ENCODE measurements at regions not wholly inside any gene's neighbourhood (a gene's known extent, or its start where the extent isn't known, plus 50 kb on each side); places are given as distances from the start of the nearest gene placed in this dataset.

- no peaks in the 10 kb centered on the region for H3K9me3 ChIP-seq
- TF ChIP-seq, protein P1, sequence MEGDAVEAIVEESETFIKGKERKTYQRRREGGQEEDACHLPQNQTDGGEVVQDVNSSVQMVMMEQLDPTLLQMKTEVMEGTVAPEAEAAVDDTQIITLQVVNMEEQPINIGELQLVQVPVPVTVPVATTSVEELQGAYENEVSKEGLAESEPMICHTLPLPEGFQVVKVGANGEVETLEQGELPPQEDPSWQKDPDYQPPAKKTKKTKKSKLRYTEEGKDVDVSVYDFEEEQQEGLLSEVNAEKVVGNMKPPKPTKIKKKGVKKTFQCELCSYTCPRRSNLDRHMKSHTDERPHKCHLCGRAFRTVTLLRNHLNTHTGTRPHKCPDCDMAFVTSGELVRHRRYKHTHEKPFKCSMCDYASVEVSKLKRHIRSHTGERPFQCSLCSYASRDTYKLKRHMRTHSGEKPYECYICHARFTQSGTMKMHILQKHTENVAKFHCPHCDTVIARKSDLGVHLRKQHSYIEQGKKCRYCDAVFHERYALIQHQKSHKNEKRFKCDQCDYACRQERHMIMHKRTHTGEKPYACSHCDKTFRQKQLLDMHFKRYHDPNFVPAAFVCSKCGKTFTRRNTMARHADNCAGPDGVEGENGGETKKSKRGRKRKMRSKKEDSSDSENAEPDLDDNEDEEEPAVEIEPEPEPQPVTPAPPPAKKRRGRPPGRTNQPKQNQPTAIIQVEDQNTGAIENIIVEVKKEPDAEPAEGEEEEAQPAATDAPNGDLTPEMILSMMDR (IDR thresholded peaks at IDR 0.05), result no peak
- no peak for TF ChIP-seq POLR2A (IDR thresholded peaks at IDR 0.05)
- H3K4me1 ChIP-seq, result peaks cover 0 to 14% of the 10 kb centered on the region in 2 donors
- no peak for DNase-seq
- H3K27me3 ChIP-seq, result no peaks in the 10 kb centered on the region
- no peak overlapping the region for H3K4me3 ChIP-seq
- no peaks in the 10 kb centered on the region for H3K36me3 ChIP-seq
- peak overlapping the region; percentile 87 to 94 for H3K27ac ChIP-seq
- intact Hi-C loops (cut with DNase I; ENCODE audit: low total_unique reads), result no loop called here
Observed at GRCh38 chr7:130944997-130945396, 211.0 kb upstream of the KLF14 start.

- Histone ChIP-seq H3K4me3 (no peak overlapping the region), H3K4me1 (peaks cover 0 to 14% of the 10 kb centered on the region in 2 donors), H3K27me3 (no peaks in the 10 kb centered on the region), H3K9me3 (no peaks in the 10 kb centered on the region), H3K27ac (peak overlapping the region; percentile 87 to 94), H3K36me3 (no peaks in the 10 kb centered on the region)
- TF ChIP-seq POLR2A (IDR thresholded peaks at IDR 0.05), result no peak
- TF ChIP-seq, protein P1 (IDR thresholded peaks at IDR 0.05), result no peak
- intact Hi-C loops (cut with DNase I; ENCODE audit: low total_unique reads), result no loop called here
- DNase-seq, result no peak
Observed at GRCh38 chr7:130945411-130945811, 211.4 kb upstream of the KLF14 start.

DNA sequence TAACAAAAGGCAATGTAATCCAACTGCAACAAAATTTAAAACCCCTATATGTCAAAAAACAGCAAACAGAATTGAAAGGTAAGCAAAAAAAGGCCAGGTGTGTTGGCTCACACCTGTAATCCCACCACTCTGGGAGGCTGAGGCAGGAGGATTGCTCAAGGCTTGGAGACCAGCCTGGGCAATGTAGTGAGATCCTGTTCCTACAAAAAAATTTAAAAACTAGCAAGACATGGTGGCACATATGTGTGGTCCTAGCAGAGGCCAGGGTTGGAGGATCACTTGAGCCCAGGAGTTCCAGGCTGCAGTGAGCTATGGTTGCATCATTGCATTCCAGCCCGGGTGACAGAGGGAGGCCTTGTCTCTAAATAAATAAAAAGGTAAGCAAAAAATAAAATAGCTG, 212.1 kb upstream of the KLF14 start:
- intact Hi-C loops (cut with DNase I; ENCODE audit: low total_unique reads), result no loop called here
- no peak overlapping the region for H3K4me3 ChIP-seq
- no peaks in the 10 kb centered on the region for H3K27me3 ChIP-seq
- peaks cover 0 to 14% of the 10 kb centered on the region in 2 donors for H3K4me1 ChIP-seq
- no peak for TF ChIP-seq POLR2A (IDR thresholded peaks at IDR 0.05)
- TF ChIP-seq, protein P1 (IDR thresholded peaks at IDR 0.05), result no peak
- no peaks in the 10 kb centered on the region for H3K9me3 ChIP-seq
- no peak for DNase-seq
- H3K36me3 ChIP-seq, result no peaks in the 10 kb centered on the region
- peak overlapping the region; percentile 87 to 94 for H3K27ac ChIP-seq

DNA sequence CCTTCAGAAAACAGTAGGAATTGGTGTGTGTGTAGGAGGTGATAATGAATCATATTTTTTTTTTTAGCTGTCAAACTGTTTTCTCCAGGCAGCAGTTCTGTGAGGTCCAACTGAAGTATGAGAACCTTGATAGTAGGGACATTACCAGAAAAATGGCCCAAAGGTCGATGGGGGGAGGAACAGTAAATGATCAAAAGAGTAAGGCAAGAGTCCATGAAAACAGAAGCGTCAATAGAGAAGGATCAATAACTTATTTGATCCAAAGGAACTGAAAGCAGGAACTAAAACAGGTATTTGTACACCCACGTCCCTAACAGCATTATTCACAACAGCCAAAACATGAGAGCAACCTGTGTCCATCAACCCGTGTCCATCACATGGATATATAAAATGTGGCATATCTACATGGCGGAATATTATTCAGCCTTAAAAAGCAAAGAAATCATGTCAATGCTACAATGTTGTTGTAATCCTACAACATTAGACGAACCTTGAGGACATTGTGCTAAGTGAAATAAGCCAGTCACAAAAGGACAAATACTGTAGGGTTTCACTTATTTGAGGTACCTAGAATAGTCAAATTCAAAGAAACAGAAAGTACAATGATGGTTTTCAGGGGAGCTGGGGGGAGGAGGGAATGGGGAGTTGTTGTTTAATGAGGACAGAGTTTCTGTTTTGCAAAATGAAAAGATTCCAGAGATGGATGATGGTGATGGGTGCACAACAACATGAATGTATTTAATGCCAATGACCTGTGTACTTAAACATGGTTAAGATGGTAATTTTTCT, 214.0 kb upstream of the KLF14 start:
- TF ChIP-seq POLR2A (IDR thresholded peaks at IDR 0.05), result no peak
- TF ChIP-seq, protein P1 (IDR thresholded peaks at IDR 0.05), result no peak
- peaks cover 0 to 14% of the 10 kb centered on the region in 2 donors for H3K4me1 ChIP-seq
- no peaks in the 10 kb centered on the region for H3K36me3 ChIP-seq
- peak overlapping the region; percentile 87 to 94 for H3K27ac ChIP-seq
- intact Hi-C loops (cut with DNase I; ENCODE audit: low total_unique reads), result no loop called here
- no peak overlapping the region for H3K4me3 ChIP-seq
- no peaks in the 10 kb centered on the region for H3K9me3 ChIP-seq
- no peaks in the 10 kb centered on the region for H3K27me3 ChIP-seq
- no peak for DNase-seq

- H3K4me3 ChIP-seq, result no peak overlapping the region
- no peaks in the 10 kb centered on the region for H3K36me3 ChIP-seq
- no peak for TF ChIP-seq POLR2A (IDR thresholded peaks at IDR 0.05)
- intact Hi-C loops (cut with DNase I; ENCODE audit: low total_unique reads), result no loop called here
- no peak for DNase-seq
- peaks cover 0 to 14% of the 10 kb centered on the region in 2 donors for H3K4me1 ChIP-seq
- H3K27me3 ChIP-seq, result no peaks in the 10 kb centered on the region
- no peaks in the 10 kb centered on the region for H3K9me3 ChIP-seq
- H3K27ac ChIP-seq, result peak overlapping the region; percentile 26 to 55
Observed at GRCh38 chr7:130948822-130949221, 214.8 kb upstream of the KLF14 start.
